Uterus (tissue), 3 donors: ENCODE measurements at regions not wholly inside any gene's neighbourhood (a gene's known extent, or its start where the extent isn't known, plus 50 kb on each side); places are given as distances from the start of the nearest gene placed in this dataset.

Experiments
- DNase-seq, 2 donors: peaks; one replicate each; pipeline ENCODE4 v3.0.0-alpha.2; 2019 to 2020
- H3K27ac ChIP-seq, 2 donors: fragments of 200-600 bp; sonication (generic); 1 replicate in 1 of 2; 2 replicates in 1 of 2; pipeline ENCODE4 v1.5.1; 2016 to 2018
- H3K27me3 ChIP-seq, 2 donors: fragments of 200-600 bp; sonication (generic); one replicate each; pipeline ENCODE4 v1.5.1; 2018 to 2019; ENCODE audit warnings: control low read depth in 1 of 2
- H3K36me3 ChIP-seq, 2 donors: fragments of 200-600 bp; sonication (generic); one replicate each; pipeline ENCODE4 v1.5.1; 2019; ENCODE audit warnings: control low read depth in 1 of 2
- H3K4me1 ChIP-seq, 2 donors: fragments of 200-600 bp; sonication (generic); one replicate each; pipeline ENCODE4 v1.5.1; 2018 to 2019; ENCODE audit warnings: control low read depth in 1 of 2
- H3K4me3 ChIP-seq, 2 donors: fragments of 200-600 bp; sonication (generic); 1 replicate in 1 of 2; 2 replicates in 1 of 2; pipeline ENCODE4 v1.5.1; 2018 to 2019; ENCODE audit warnings: mild to moderate bottlenecking in 1 of 2
- H3K9me3 ChIP-seq, 2 donors: fragments of 200-600 bp; sonication (generic); one replicate each; pipeline ENCODE4 v1.5.1; 2019; ENCODE audit warnings: control low read depth in 1 of 2
- CTCF ChIP-seq, 4 experiments: fragments of 200-600 bp in 2 of 4; fragments of 450-650 bp in 2 of 4; sonication (generic) in 2 of 4; IDR thresholded peaks; one replicate each; pipeline ENCODE4 v1.5.1; 2016 to 2019; ENCODE audit warnings: antibody characterized with exemption in 4 of 4, mild to moderate bottlenecking in 2 of 4, moderate library complexity in 1 of 4
- POLR2A ChIP-seq, 2 donors: fragments of 450-650 bp; IDR thresholded peaks; one replicate each; pipeline ENCODE4 v1.6.1; 2016; ENCODE audit warnings: antibody characterized with exemption in 2 of 2, mild to moderate bottlenecking in 1 of 2, moderate library complexity in 1 of 2
- intact Hi-C: fragments of 100-400 bp; cut with DNase I; formaldehyde crosslinking; loops from one replicate; pipeline ENCODE4 v1.15.1; 2023; ENCODE audit warnings: low total_unique reads
- donor health status: DM: yes; HTN: yes; CAD: no.

DNA sequence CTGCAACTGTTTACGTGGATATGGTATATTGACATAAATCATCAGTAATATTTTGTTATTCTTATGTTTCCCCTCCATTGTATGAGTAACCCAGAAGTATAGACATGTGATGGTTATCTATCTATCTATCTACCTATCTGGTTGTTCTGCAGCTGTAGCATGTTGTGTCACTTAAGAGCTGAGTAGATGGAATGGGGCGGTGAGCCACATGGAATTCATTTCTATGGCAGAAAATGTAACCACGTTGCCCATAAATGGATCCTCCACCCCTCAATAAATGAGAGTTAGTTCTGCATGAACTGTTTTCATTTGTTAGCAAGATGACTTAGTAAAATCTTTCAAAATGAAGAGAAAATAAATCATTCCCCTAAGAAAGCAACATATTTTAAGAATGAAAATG lies 553.2 kb downstream of the MAT2B start:
- Histone ChIP-seq H3K27ac (no peak overlapping the region), H3K9me3 (no peaks in the 10 kb centered on the region), H3K4me3 (no peak overlapping the region), H3K27me3 (no peaks in the 10 kb centered on the region), H3K4me1 (no peaks in the 10 kb centered on the region), H3K36me3 (no peaks in the 10 kb centered on the region)
- intact Hi-C loops = no loop called here
- no peak for TF ChIP-seq CTCF (IDR thresholded peaks at IDR 0.05)
- TF ChIP-seq POLR2A (IDR thresholded peaks at IDR 0.05) = no peak
- DNase-seq = no peak

GRCh38 chr5:164059471-164059870 lies 554.1 kb downstream of the MAT2B start:
- Histone ChIP-seq H3K4me3 (no peak overlapping the region), H3K4me1 (no peaks in the 10 kb centered on the region), H3K27me3 (no peaks in the 10 kb centered on the region), H3K36me3 (no peaks in the 10 kb centered on the region), H3K27ac (no peak overlapping the region), H3K9me3 (no peaks in the 10 kb centered on the region)
- no peak for DNase-seq
- intact Hi-C loops = no loop called here
- TF ChIP-seq POLR2A (IDR thresholded peaks at IDR 0.05) = no peak
- no peak for TF ChIP-seq CTCF (IDR thresholded peaks at IDR 0.05)

GRCh38 chr5:164060786-164061355 lies 555.5 kb downstream of the MAT2B start:
- no peak overlapping the region for H3K27ac ChIP-seq
- H3K36me3 ChIP-seq = no peaks in the 10 kb centered on the region
- intact Hi-C loops = no loop called here
- H3K9me3 ChIP-seq = no peaks in the 10 kb centered on the region
- no peak overlapping the region for H3K4me3 ChIP-seq
- TF ChIP-seq CTCF (IDR thresholded peaks at IDR 0.05) (no peak), POLR2A (IDR thresholded peaks at IDR 0.05) (no peak)
- H3K27me3 ChIP-seq = no peaks in the 10 kb centered on the region
- DNase-seq = no peak
- H3K4me1 ChIP-seq = no peaks in the 10 kb centered on the region

DNA sequence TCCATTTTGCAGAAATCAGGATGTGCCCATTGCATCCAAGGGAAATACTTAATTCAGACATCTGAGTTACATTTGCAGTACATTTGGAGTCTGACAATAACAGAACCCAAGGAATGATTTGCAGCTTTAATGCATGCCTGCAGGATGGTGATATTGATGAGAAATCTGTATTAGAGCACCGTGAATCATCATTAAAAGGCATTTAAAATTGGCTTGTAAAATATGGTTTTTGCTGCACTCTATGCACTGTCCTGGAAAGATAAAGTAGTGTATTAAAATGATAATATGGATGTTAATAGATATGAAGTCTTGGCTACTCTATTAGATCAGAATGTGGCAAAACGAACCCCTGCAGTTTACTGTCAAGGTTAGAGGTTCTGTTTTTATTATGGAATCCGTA lies 556.9 kb downstream of the MAT2B start:
- H3K27me3 ChIP-seq = no peaks in the 10 kb centered on the region
- H3K27ac ChIP-seq = no peak overlapping the region
- H3K9me3 ChIP-seq = no peaks in the 10 kb centered on the region
- H3K4me3 ChIP-seq = no peak overlapping the region
- no peak for DNase-seq
- TF ChIP-seq POLR2A (IDR thresholded peaks at IDR 0.05) (no peak), CTCF (IDR thresholded peaks at IDR 0.05) (no peak)
- H3K4me1 ChIP-seq = no peaks in the 10 kb centered on the region
- intact Hi-C loops = no loop called here
- no peaks in the 10 kb centered on the region for H3K36me3 ChIP-seq

GRCh38 chr5:164065266-164065665 lies 559.8 kb downstream of the MAT2B start:
- TF ChIP-seq CTCF (IDR thresholded peaks at IDR 0.05) (no peak), POLR2A (IDR thresholded peaks at IDR 0.05) (no peak)
- H3K4me1 ChIP-seq = no peaks in the 10 kb centered on the region
- H3K36me3 ChIP-seq = no peaks in the 10 kb centered on the region
- no peak overlapping the region for H3K27ac ChIP-seq
- no peak for DNase-seq
- intact Hi-C loops = no loop called here
- H3K4me3 ChIP-seq = no peak overlapping the region
- H3K27me3 ChIP-seq = no peaks in the 10 kb centered on the region
- H3K9me3 ChIP-seq = no peaks in the 10 kb centered on the region
